IPS-18a (cell line): ENCODE measurements at regions not wholly inside any gene's neighbourhood (a gene's known extent, or its start where the extent isn't known, plus 50 kb on each side); places are given as distances from the start of the nearest gene placed in this dataset.

ENCODE experiments used
- H3K27ac ChIP-seq: one replicate; pipeline ENCODE4 v1.5.1; 2013; ENCODE audit warnings: low read length
- H3K27me3 ChIP-seq: one replicate; pipeline ENCODE4 v1.6.1; 2013; ENCODE audit warnings: mild to moderate bottlenecking, low read length; ENCODE audit not compliant: control insufficient read depth, insufficient read depth
- H3K36me3 ChIP-seq: one replicate; pipeline ENCODE4 v1.6.1; 2013; ENCODE audit warnings: low read depth, low read length; ENCODE audit not compliant: control insufficient read depth
- H3K4me1 ChIP-seq: one replicate; pipeline ENCODE4 v1.6.1; 2013; ENCODE audit warnings: low read depth, low read length; ENCODE audit not compliant: control insufficient read depth
- H3K4me3 ChIP-seq: one replicate; pipeline ENCODE4 v1.5.1; 2013; ENCODE audit warnings: low read length
- H3K9ac ChIP-seq: one replicate; pipeline ENCODE4 v1.6.1; 2013; ENCODE audit warnings: mild to moderate bottlenecking, low read length, moderate library complexity
- H3K9me3 ChIP-seq: one replicate; pipeline ENCODE4 v1.6.1; 2013; ENCODE audit warnings: low read depth, low read length; ENCODE audit not compliant: control insufficient read depth

GRCh38 chr12:107277855-107278254, 184.5 kb upstream of the CRY1 start:
- no peaks in the 10 kb centered on the region for H3K9me3 ChIP-seq
- no peak overlapping the region for H3K9ac ChIP-seq
- no peaks in the 10 kb centered on the region for H3K27me3 ChIP-seq
- no peaks in the 10 kb centered on the region for H3K4me1 ChIP-seq
- H3K4me3 ChIP-seq: no peak overlapping the region
- no peaks in the 10 kb centered on the region for H3K36me3 ChIP-seq
- H3K27ac ChIP-seq: no peak overlapping the region

GRCh38 chr12:107282628-107283027, 189.3 kb upstream of the CRY1 start:
- Histone ChIP-seq H3K4me1 (no peaks in the 10 kb centered on the region), H3K4me3 (no peak overlapping the region), H3K27ac (no peak overlapping the region), H3K9me3 (no peaks in the 10 kb centered on the region), H3K27me3 (no peaks in the 10 kb centered on the region), H3K36me3 (no peaks in the 10 kb centered on the region), H3K9ac (no peak overlapping the region)

- H3K9ac ChIP-seq: no peak overlapping the region
- H3K4me3 ChIP-seq: no peak overlapping the region
- H3K9me3 ChIP-seq: no peaks in the 10 kb centered on the region
- no peaks in the 10 kb centered on the region for H3K27me3 ChIP-seq
- H3K27ac ChIP-seq: no peak overlapping the region
- H3K4me1 ChIP-seq: no peaks in the 10 kb centered on the region
- no peaks in the 10 kb centered on the region for H3K36me3 ChIP-seq
Measured at GRCh38 chr12:107283652-107284051, 190.3 kb upstream of the CRY1 start.

GRCh38 chr12:107284692-107285091, 191.3 kb upstream of the CRY1 start:
- Histone ChIP-seq H3K9me3 (no peaks in the 10 kb centered on the region), H3K9ac (no peak overlapping the region), H3K36me3 (no peaks in the 10 kb centered on the region), H3K27ac (no peak overlapping the region), H3K4me3 (no peak overlapping the region), H3K4me1 (no peaks in the 10 kb centered on the region), H3K27me3 (no peaks in the 10 kb centered on the region)

DNA sequence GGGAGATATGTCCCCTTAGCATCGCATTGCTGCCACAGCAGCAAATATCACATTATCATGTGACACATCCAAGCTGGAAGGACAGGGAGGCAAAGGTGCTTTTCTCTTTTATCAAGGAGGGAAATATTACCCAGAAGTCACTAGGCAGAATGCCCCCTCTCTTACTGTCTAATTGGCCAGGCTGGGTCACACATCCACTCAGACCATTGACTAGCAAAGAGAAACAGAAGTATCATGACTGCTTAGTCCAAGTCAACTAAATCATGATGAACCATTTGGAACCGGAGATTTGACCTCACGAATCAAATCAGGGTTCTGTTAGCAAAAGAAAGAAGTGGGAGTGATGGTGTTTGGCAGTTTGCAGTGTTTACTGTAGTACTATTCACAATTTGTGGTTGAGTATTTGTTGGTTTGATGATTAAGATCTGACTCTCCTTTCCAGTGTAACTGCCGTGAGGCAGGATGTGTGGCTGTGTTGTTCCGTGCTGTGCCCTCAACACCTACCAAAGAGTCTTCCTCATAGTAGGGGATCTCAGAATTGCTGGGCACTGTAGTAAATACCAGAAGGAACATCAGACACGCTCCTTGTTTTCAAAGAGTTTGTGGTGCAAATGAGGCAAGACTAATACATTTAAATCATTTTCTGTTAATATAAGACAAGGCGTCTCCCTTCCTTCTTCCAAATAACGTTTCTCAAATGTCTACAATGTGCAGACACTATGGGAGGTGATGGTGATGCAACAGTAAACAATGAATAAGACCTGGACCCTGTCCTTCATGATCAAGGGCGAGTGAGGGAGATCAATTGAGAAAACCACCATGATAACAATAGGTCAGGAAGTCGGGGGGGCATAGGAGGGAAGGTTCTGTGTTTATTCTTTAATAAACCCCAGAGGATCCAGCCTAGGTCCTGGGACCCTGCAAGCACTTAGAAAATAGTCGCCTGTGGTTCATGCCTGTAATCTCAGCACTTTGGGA, 194.4 kb upstream of the CRY1 start:
- H3K36me3 ChIP-seq: no peaks in the 10 kb centered on the region
- H3K27me3 ChIP-seq: no peaks in the 10 kb centered on the region
- H3K4me1 ChIP-seq: no peaks in the 10 kb centered on the region
- H3K9ac ChIP-seq: no peak overlapping the region
- no peak overlapping the region for H3K4me3 ChIP-seq
- no peak overlapping the region for H3K27ac ChIP-seq
- H3K9me3 ChIP-seq: no peaks in the 10 kb centered on the region

DNA sequence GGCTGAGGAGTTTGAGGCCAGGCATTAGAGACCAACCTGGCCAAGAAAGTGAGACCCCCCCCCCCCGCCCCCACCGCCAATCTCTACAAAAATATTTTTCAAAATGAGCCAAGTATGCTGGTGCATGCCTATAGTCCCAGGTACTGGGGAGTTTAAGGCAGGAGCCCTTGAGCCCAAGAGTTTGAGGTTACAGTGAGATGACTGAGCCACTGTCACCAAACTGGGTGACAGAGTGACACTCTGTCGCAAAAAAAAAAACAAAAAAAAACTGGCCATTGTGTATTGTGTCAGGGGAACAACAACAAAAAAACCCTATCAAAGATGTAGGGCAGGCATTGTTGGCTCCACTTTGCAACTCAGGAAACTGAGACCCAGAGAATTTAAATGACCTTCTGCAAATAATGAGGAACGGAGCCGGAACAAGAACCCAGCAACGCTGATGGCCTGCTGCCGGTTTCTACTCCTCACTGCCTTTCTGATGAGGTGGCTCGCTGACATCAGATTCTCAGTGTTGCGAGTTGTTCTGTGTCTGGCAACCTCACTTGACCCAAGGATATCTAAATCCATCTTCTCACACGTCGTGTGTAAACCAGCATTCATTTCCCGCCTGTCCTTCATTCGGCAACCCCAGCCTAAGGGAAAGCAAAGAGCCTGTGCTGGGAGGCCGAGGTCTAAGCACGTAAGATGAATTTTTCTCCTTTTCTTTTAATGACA, 195.2 kb upstream of the CRY1 start:
- Histone ChIP-seq H3K27ac (no peak overlapping the region), H3K9me3 (no peaks in the 10 kb centered on the region), H3K36me3 (no peaks in the 10 kb centered on the region), H3K4me1 (no peaks in the 10 kb centered on the region), H3K27me3 (no peaks in the 10 kb centered on the region), H3K4me3 (no peak overlapping the region), H3K9ac (no peak overlapping the region)

GRCh38 chr12:107291018-107291417, 197.7 kb upstream of the CRY1 start:
- Histone ChIP-seq H3K9ac (no peak overlapping the region), H3K36me3 (no peaks in the 10 kb centered on the region), H3K4me3 (no peak overlapping the region), H3K27me3 (no peaks in the 10 kb centered on the region), H3K9me3 (no peaks in the 10 kb centered on the region), H3K27ac (no peak overlapping the region), H3K4me1 (no peaks in the 10 kb centered on the region)

DNA sequence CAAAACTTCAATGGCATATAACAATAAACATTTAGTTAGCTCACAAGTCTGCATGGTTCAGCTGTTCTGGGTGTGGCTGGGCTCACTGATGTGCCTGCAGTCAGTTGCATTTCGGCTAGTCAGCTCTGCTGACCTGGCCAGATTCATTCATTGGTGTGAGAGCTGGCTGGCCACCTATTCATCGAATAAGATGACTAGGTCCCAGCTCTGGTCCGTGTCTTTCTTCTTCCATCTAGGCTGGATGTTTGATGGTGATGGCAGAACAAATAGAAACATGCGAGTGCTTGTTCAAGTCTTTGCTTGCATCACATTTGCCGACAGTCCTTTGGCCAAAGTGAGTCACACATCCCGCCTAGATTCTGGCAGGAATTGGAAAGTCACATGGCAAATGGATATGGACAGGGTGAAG, 203.3 kb upstream of the CRY1 start:
- no peaks in the 10 kb centered on the region for H3K36me3 ChIP-seq
- no peaks in the 10 kb centered on the region for H3K9me3 ChIP-seq

GRCh38 chr12:107302649-107303341, 209.4 kb upstream of the CRY1 start:
- Histone ChIP-seq H3K36me3 (no peaks in the 10 kb centered on the region), H3K9ac (no peak overlapping the region), H3K27me3 (no peaks in the 10 kb centered on the region), H3K4me3 (no peak overlapping the region), H3K27ac (no peak overlapping the region), H3K9me3 (no peaks in the 10 kb centered on the region), H3K4me1 (peaks cover 16% of the 10 kb centered on the region)

More for the DNA sequence above, 203.3 kb upstream of the CRY1 start:
- Histone ChIP-seq H3K4me1 (no peaks in the 10 kb centered on the region), H3K27me3 (no peaks in the 10 kb centered on the region), H3K9ac (no peak overlapping the region), H3K27ac (no peak overlapping the region), H3K4me3 (no peak overlapping the region)

DNA sequence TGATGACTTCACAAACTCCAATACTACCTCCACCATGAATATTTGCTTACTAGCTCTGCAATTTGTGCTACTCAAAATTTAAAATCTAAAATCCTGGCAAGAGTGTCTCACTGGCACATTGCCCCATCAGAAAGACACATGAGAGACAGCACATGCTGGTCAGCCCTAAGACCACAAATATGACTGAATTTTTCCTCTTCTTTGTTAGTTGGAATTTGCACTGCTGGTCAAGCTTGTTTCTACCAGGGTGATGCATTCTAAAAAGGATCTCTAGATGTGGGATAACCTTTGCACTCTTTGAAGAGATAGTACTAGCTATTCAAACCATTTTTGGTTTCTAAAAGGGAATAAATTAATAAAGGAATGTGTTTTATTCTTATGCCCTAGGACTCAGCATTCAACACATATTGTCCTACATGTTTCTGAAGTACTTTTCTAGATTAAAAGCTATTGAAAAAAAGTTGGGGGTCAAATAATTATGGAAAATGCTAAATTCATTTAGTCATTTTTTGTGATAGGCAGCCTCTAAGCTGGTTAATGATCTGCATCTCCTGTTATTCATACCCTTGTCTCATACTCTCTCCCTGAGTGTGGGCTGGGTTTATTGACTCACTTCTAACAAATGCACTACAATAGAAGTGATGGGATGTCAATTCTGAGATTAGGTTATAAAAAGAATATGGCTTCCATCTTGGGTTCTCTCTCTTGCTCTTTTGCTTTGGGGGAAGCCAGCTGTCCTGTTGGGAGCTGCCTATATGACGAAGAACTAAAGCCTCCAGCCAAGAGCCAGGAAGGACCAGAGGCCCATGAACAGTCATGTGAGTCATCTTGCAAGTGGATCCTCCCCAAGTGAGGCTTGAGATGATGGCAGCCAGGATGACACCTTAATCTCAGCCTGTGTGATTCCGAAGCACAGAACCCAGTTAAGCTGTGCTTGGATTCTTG, 211.5 kb upstream of the CRY1 start:
- H3K27me3 ChIP-seq: no peaks in the 10 kb centered on the region
- no peak overlapping the region for H3K9ac ChIP-seq
- peaks cover 16% of the 10 kb centered on the region for H3K4me1 ChIP-seq
- no peaks in the 10 kb centered on the region for H3K36me3 ChIP-seq
- no peaks in the 10 kb centered on the region for H3K9me3 ChIP-seq
- no peak overlapping the region for H3K27ac ChIP-seq
- no peak overlapping the region for H3K4me3 ChIP-seq
